ENCODE measurements at regions not wholly inside any gene's neighbourhood (a gene's known extent, or its start where the extent isn't known, plus 50 kb on each side); places are given as distances from the start of the nearest gene placed in this dataset.
A peak's percentile ranks its signal among the peaks of the same experiment; 100 is the strongest.

- peak in 3 of 4 experiments; percentile 39 to 52 (median 40) for TF ChIP-seq CTCF (IDR thresholded peaks at IDR 0.05)
- peak; percentile 87 for TF ChIP-seq POLR2AphosphoS5 (IDR thresholded peaks at IDR 0.05)
- TF ChIP-seq POLR2A (IDR thresholded peaks at IDR 0.05), result no peak
Measured at GRCh38 chr18:31241900-31242409, 76.0 kb upstream of the DSG1 start.

Data from prostate gland (tissue), 2 donors.